ENCODE measurements at regions not wholly inside any gene's neighbourhood (a gene's known extent, or its start where the extent isn't known, plus 50 kb on each side); places are given as distances from the start of the nearest gene placed in this dataset.
A peak's percentile ranks its signal among the peaks of the same experiment; 100 is the strongest.

GRCh38 chr5:136730426-136730825, 365.1 kb upstream of the TRPC7 start:
- Histone ChIP-seq H3K14ac (ENCODE audit: low read length in 2 of 2) (no peak overlapping the region), H3K4me2 (ENCODE audit: low read length, poor library complexity, severe bottlenecking) (peak overlapping the region; percentile 10), H3K36me3 (ENCODE audit: control insufficient read depth in 1 of 2, insufficient read depth in 2 of 2, low read depth in 1 of 2, low read length in 2 of 2) (no peaks in the 10 kb centered on the region), H3K27me3 (ENCODE audit: control insufficient read depth in 1 of 2, insufficient read depth in 1 of 2, low read length in 2 of 2) (peaks cover 0 to 4% of the 10 kb centered on the region in 2 experiments), H2AK5ac (ENCODE audit: low read length, severe bottlenecking) (no peak overlapping the region), H3K9ac (ENCODE audit: low read length) (no peak overlapping the region), H3K4me3 (ENCODE audit: insufficient read depth in 1 of 2, low read depth in 1 of 2, low read length in 2 of 2) (no peak overlapping the region), H3K4me1 (ENCODE audit: control insufficient read depth, insufficient read depth, low read depth, low read length) (peaks cover 8% of the 10 kb centered on the region), H3K23ac (ENCODE audit: low read length in 2 of 2) (no peak overlapping the region), H2AFZ (ENCODE audit: low read depth, low read length) (no peak overlapping the region), H2BK5ac (ENCODE audit: low read depth, low read length, poor library complexity, severe bottlenecking) (no peak overlapping the region), H3K18ac (ENCODE audit: low read depth in 1 of 2, low read length in 2 of 2) (peak overlapping the region in 1 of 2 experiments; percentile 54), H3K4ac (ENCODE audit: low read depth in 1 of 2, low read length in 2 of 2) (no peak overlapping the region), H3K9me3 (ENCODE audit: control insufficient read depth, low read length) (no peaks in the 10 kb centered on the region), H3K27ac (ENCODE audit: low read length, poor library complexity, severe bottlenecking) (peak overlapping the region; percentile 57), H2BK120ac (ENCODE audit: low read depth, low read length) (no peak overlapping the region), H2BK12ac (ENCODE audit: low read length in 2 of 2) (peak overlapping the region in 1 of 2 experiments; percentile 51), H2BK15ac (ENCODE audit: low read depth, poor library complexity, severe bottlenecking) (no peak overlapping the region), H4K91ac (ENCODE audit: low read length) (peak overlapping the region; percentile 75), H4K8ac (ENCODE audit: low read length) (no peak overlapping the region), H3K79me1 (replicated peaks; ENCODE audit: low read length, poor library complexity, severe bottlenecking) (no peaks in the 10 kb centered on the region)
- 69% methylated on average over 2 of the region's 3 CpGs for WGBS
- no peak for DNase-seq

- no peak overlapping the region for H2AK5ac ChIP-seq (ENCODE audit: low read length, severe bottlenecking)
- no peaks in the 10 kb centered on the region for H3K79me1 ChIP-seq (replicated peaks; ENCODE audit: low read length, poor library complexity, severe bottlenecking)
- 39% methylated on average over 3 of the region's 4 CpGs for WGBS
- no peak overlapping the region for H3K23ac ChIP-seq (ENCODE audit: low read length in 2 of 2)
- H3K27me3 ChIP-seq (ENCODE audit: control insufficient read depth in 1 of 2, insufficient read depth in 1 of 2, low read length in 2 of 2), result peaks cover 0 to 4% of the 10 kb centered on the region in 2 experiments
- DNase-seq, result peak; percentile 89
- H3K27ac ChIP-seq (ENCODE audit: low read length, poor library complexity, severe bottlenecking), result peak overlapping the region; percentile 57
- no peak overlapping the region for H3K18ac ChIP-seq (ENCODE audit: low read depth in 1 of 2, low read length in 2 of 2)
- H2BK120ac ChIP-seq (ENCODE audit: low read depth, low read length), result no peak overlapping the region
- H2BK12ac ChIP-seq (ENCODE audit: low read length in 2 of 2), result no peak overlapping the region
- peak overlapping the region; percentile 10 for H3K4me2 ChIP-seq (ENCODE audit: low read length, poor library complexity, severe bottlenecking)
- H4K8ac ChIP-seq (ENCODE audit: low read length), result no peak overlapping the region
- no peak overlapping the region for H2AFZ ChIP-seq (ENCODE audit: low read depth, low read length)
- no peak overlapping the region for H3K4ac ChIP-seq (ENCODE audit: low read depth in 1 of 2, low read length in 2 of 2)
- no peak overlapping the region for H3K9ac ChIP-seq (ENCODE audit: low read length)
- no peaks in the 10 kb centered on the region for H3K9me3 ChIP-seq (ENCODE audit: control insufficient read depth, low read length)
- H4K91ac ChIP-seq (ENCODE audit: low read length), result no peak overlapping the region
- H2BK5ac ChIP-seq (ENCODE audit: low read depth, low read length, poor library complexity, severe bottlenecking), result no peak overlapping the region
- no peak overlapping the region for H3K4me3 ChIP-seq (ENCODE audit: insufficient read depth in 1 of 2, low read depth in 1 of 2, low read length in 2 of 2)
- no peak overlapping the region for H2BK15ac ChIP-seq (ENCODE audit: low read depth, poor library complexity, severe bottlenecking)
- peaks cover 8% of the 10 kb centered on the region for H3K4me1 ChIP-seq (ENCODE audit: control insufficient read depth, insufficient read depth, low read depth, low read length)
- H3K14ac ChIP-seq (ENCODE audit: low read length in 2 of 2), result no peak overlapping the region
- H3K36me3 ChIP-seq (ENCODE audit: control insufficient read depth in 1 of 2, insufficient read depth in 2 of 2, low read depth in 1 of 2, low read length in 2 of 2), result no peaks in the 10 kb centered on the region
Observed at GRCh38 chr5:136729901-136730355, 364.6 kb upstream of the TRPC7 start.

GRCh38 chr5:136726506-136726905, 361.2 kb upstream of the TRPC7 start:
- Histone ChIP-seq H4K8ac (ENCODE audit: low read length) (no peak overlapping the region), H3K4me1 (ENCODE audit: control insufficient read depth, insufficient read depth, low read depth, low read length) (peaks cover 6% of the 10 kb centered on the region), H3K27ac (ENCODE audit: low read length, poor library complexity, severe bottlenecking) (no peak overlapping the region), H3K23ac (ENCODE audit: low read length in 2 of 2) (no peak overlapping the region), H3K4ac (ENCODE audit: low read depth in 1 of 2, low read length in 2 of 2) (no peak overlapping the region), H2BK12ac (ENCODE audit: low read length in 2 of 2) (no peak overlapping the region), H2BK120ac (ENCODE audit: low read depth, low read length) (no peak overlapping the region), H3K4me3 (ENCODE audit: insufficient read depth in 1 of 2, low read depth in 1 of 2, low read length in 2 of 2) (no peak overlapping the region), H3K27me3 (ENCODE audit: control insufficient read depth in 1 of 2, insufficient read depth in 1 of 2, low read length in 2 of 2) (peaks cover 0 to 7% of the 10 kb centered on the region in 2 experiments), H3K9me3 (ENCODE audit: control insufficient read depth, low read length) (no peaks in the 10 kb centered on the region), H3K4me2 (ENCODE audit: low read length, poor library complexity, severe bottlenecking) (no peak overlapping the region), H3K18ac (ENCODE audit: low read depth in 1 of 2, low read length in 2 of 2) (no peak overlapping the region), H2BK5ac (ENCODE audit: low read depth, low read length, poor library complexity, severe bottlenecking) (no peak overlapping the region), H4K91ac (ENCODE audit: low read length) (no peak overlapping the region), H2BK15ac (ENCODE audit: low read depth, poor library complexity, severe bottlenecking) (no peak overlapping the region), H2AK5ac (ENCODE audit: low read length, severe bottlenecking) (no peak overlapping the region), H3K79me1 (replicated peaks; ENCODE audit: low read length, poor library complexity, severe bottlenecking) (no peaks in the 10 kb centered on the region), H3K9ac (ENCODE audit: low read length) (no peak overlapping the region), H3K36me3 (ENCODE audit: control insufficient read depth in 1 of 2, insufficient read depth in 2 of 2, low read depth in 1 of 2, low read length in 2 of 2) (no peaks in the 10 kb centered on the region), H3K14ac (ENCODE audit: low read length in 2 of 2) (no peak overlapping the region), H2AFZ (ENCODE audit: low read depth, low read length) (no peak overlapping the region)
- DNase-seq, result no peak
- WGBS, result 80% methylated on average over 2 of the region's 2 CpGs

GRCh38 chr5:136724161-136724560, 358.8 kb upstream of the TRPC7 start:
- Histone ChIP-seq H3K4ac (ENCODE audit: low read depth in 1 of 2, low read length in 2 of 2) (no peak overlapping the region), H3K18ac (ENCODE audit: low read depth in 1 of 2, low read length in 2 of 2) (no peak overlapping the region), H3K4me2 (ENCODE audit: low read length, poor library complexity, severe bottlenecking) (no peak overlapping the region), H4K91ac (ENCODE audit: low read length) (no peak overlapping the region), H2BK120ac (ENCODE audit: low read depth, low read length) (no peak overlapping the region), H2BK12ac (ENCODE audit: low read length in 2 of 2) (no peak overlapping the region), H3K9me3 (ENCODE audit: control insufficient read depth, low read length) (no peaks in the 10 kb centered on the region), H3K9ac (ENCODE audit: low read length) (no peak overlapping the region), H3K4me3 (ENCODE audit: insufficient read depth in 1 of 2, low read depth in 1 of 2, low read length in 2 of 2) (no peak overlapping the region), H4K8ac (ENCODE audit: low read length) (no peak overlapping the region), H3K27me3 (ENCODE audit: control insufficient read depth in 1 of 2, insufficient read depth in 1 of 2, low read length in 2 of 2) (peaks cover 0 to 10% of the 10 kb centered on the region in 2 experiments), H3K14ac (ENCODE audit: low read length in 2 of 2) (no peak overlapping the region), H3K23ac (ENCODE audit: low read length in 2 of 2) (no peak overlapping the region), H2BK15ac (ENCODE audit: low read depth, poor library complexity, severe bottlenecking) (no peak overlapping the region), H2AK5ac (ENCODE audit: low read length, severe bottlenecking) (no peak overlapping the region), H3K79me1 (replicated peaks; ENCODE audit: low read length, poor library complexity, severe bottlenecking) (no peaks in the 10 kb centered on the region), H2BK5ac (ENCODE audit: low read depth, low read length, poor library complexity, severe bottlenecking) (no peak overlapping the region), H3K36me3 (ENCODE audit: control insufficient read depth in 1 of 2, insufficient read depth in 2 of 2, low read depth in 1 of 2, low read length in 2 of 2) (no peaks in the 10 kb centered on the region), H3K4me1 (ENCODE audit: control insufficient read depth, insufficient read depth, low read depth, low read length) (peaks cover 4% of the 10 kb centered on the region), H2AFZ (ENCODE audit: low read depth, low read length) (no peak overlapping the region), H3K27ac (ENCODE audit: low read length, poor library complexity, severe bottlenecking) (no peak overlapping the region)
- no peak for DNase-seq
- 88% methylated on average over 2 of the region's 2 CpGs for WGBS
